Ovary (tissue), 3 donors: ENCODE measurements at regions not wholly inside any gene's neighbourhood (a gene's known extent, or its start where the extent isn't known, plus 50 kb on each side); places are given as distances from the start of the nearest gene placed in this dataset.

Experiments used
- POLR2A ChIP-seq: fragments of 450-650 bp; IDR thresholded peaks from one replicate; pipeline ENCODE4 v1.6.1; 2017; ENCODE audit warnings: antibody characterized with exemption, mild to moderate bottlenecking, moderate library complexity
- TF ChIP-seq, protein P1 (sequence below), 3 donors: fragments of 450-650 bp in 2 of 3; fragments of 200-600 bp in 1 of 3; IDR thresholded peaks; one replicate each; pipeline versions ENCODE4 v1.5.1 to v1.8.0; 2016 to 2022; ENCODE audit warnings: antibody characterized with exemption in 3 of 3, mild to moderate bottlenecking in 1 of 3
- donor health status: DM: no; HTN: no; CAD: no.

DNA sequence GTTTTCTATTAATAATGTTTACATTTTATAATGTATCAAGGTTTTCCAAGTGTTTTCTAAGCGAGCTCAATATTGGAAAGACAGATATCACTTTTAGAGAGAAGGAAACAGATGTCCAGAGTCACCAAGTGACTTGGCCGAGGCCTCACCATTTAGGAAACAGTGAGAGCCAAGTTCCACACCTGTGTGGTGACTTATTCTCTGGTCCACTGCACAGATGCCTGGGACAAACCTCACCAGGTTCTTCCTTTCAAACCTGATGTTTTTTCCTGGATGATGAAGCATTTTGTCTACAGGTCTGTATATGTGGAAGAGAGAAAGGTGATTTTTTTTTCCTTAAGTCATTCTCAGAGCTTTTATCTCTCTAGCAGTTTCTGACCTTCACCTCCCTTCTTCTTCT is 280.7 kb downstream of the LPIN1 start:
- no peak for TF ChIP-seq POLR2A
- TF ChIP-seq, protein P1, sequence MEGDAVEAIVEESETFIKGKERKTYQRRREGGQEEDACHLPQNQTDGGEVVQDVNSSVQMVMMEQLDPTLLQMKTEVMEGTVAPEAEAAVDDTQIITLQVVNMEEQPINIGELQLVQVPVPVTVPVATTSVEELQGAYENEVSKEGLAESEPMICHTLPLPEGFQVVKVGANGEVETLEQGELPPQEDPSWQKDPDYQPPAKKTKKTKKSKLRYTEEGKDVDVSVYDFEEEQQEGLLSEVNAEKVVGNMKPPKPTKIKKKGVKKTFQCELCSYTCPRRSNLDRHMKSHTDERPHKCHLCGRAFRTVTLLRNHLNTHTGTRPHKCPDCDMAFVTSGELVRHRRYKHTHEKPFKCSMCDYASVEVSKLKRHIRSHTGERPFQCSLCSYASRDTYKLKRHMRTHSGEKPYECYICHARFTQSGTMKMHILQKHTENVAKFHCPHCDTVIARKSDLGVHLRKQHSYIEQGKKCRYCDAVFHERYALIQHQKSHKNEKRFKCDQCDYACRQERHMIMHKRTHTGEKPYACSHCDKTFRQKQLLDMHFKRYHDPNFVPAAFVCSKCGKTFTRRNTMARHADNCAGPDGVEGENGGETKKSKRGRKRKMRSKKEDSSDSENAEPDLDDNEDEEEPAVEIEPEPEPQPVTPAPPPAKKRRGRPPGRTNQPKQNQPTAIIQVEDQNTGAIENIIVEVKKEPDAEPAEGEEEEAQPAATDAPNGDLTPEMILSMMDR (IDR thresholded peaks at IDR 0.05), result no peak
